ENCODE measurements at regions not wholly inside any gene's neighbourhood (a gene's known extent, or its start where the extent isn't known, plus 50 kb on each side); places are given as distances from the start of the nearest gene placed in this dataset.

DNA sequence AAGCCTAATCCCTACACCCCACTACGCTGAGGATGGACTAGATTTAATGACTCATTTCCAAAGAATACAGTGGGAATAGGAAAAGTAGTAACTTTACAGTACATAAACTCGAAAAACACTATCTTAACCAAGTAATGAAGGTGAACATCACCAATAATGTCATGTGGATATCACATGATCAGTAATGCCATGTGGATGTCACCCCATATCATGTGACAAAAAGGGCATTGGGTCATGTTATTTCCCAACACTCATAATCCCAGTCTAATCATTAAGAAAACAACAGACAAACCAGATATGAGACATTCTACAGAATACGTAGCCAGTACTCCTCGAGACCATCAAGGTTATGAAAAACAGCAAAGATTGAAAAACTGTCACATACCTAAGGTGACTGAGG is 667.3 kb upstream of the CRIM1 start:
- DNase-seq = no peak
- no peak for ATAC-seq
- Histone ChIP-seq H3K9me3 (no peaks in the 10 kb centered on the region), H3K4me1 (no peaks in the 10 kb centered on the region), H3K27me3 (no peaks in the 10 kb centered on the region), H3K27ac (no peak overlapping the region), H3K4me3 (no peak overlapping the region), H3K36me3 (no peaks in the 10 kb centered on the region)
- 41% methylated on average over 4 of the region's 4 CpGs for WGBS (ENCODE audit: insufficient coverage, low coverage, low lambda C conversion rate, missing lambda C conversion rate)
- TF ChIP-seq, protein P1, sequence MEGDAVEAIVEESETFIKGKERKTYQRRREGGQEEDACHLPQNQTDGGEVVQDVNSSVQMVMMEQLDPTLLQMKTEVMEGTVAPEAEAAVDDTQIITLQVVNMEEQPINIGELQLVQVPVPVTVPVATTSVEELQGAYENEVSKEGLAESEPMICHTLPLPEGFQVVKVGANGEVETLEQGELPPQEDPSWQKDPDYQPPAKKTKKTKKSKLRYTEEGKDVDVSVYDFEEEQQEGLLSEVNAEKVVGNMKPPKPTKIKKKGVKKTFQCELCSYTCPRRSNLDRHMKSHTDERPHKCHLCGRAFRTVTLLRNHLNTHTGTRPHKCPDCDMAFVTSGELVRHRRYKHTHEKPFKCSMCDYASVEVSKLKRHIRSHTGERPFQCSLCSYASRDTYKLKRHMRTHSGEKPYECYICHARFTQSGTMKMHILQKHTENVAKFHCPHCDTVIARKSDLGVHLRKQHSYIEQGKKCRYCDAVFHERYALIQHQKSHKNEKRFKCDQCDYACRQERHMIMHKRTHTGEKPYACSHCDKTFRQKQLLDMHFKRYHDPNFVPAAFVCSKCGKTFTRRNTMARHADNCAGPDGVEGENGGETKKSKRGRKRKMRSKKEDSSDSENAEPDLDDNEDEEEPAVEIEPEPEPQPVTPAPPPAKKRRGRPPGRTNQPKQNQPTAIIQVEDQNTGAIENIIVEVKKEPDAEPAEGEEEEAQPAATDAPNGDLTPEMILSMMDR (IDR thresholded peaks at IDR 0.05) = no peak
- no peak for TF ChIP-seq POLR2A (IDR thresholded peaks at IDR 0.05)
- intact Hi-C loops (cut with DNase I) = no loop called here

DNA sequence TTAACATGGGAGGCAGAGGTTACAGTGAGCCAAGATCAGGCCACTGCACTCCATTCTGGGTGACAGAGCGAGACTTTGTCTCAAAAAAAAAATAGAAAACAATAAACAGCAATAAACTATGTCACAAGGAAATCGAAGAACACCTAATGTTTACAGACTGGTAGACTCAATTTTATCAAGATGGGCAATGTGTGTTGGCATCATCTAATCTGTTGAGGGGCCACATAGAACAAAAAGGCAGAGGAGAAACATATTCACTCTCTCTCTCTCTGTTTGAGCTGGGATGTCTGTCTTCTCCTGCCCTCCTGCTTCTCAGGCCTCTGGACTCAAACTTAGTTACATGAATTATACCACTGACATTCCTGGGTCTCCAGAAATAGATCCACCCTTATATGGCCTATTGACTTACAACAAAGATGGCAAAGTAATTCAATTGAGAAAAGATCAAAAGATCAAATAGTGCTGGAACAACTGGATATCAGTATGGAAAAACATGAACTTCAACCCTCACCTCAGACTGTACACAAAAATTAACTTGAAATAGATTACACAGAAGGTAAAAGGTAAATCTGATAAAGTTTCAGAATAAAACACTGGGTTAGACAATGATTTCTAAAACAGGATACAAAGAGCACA is 703.8 kb upstream of the CRIM1 start:
- no peak for TF ChIP-seq POLR2A (IDR thresholded peaks at IDR 0.05)
- TF ChIP-seq, protein P1 (IDR thresholded peaks at IDR 0.05) = no peak
- intact Hi-C loops (cut with DNase I) = no loop called here
- no peak for DNase-seq
- ATAC-seq = peak; percentile 14 to 85 (median 58)
- H3K27me3 ChIP-seq = no peaks in the 10 kb centered on the region
- H3K4me1 ChIP-seq = peaks cover 0 to 4% (median 0%) of the 10 kb centered on the region in 4 donors
- no peak overlapping the region for H3K4me3 ChIP-seq
- H3K27ac ChIP-seq = peak overlapping the region in 1 of 3 donors; percentile 25
- H3K36me3 ChIP-seq = no peaks in the 10 kb centered on the region
- H3K9me3 ChIP-seq = no peaks in the 10 kb centered on the region
- 35% methylated on average over 2 of the region's 2 CpGs for WGBS (ENCODE audit: insufficient coverage, low coverage, low lambda C conversion rate, missing lambda C conversion rate)

DNA sequence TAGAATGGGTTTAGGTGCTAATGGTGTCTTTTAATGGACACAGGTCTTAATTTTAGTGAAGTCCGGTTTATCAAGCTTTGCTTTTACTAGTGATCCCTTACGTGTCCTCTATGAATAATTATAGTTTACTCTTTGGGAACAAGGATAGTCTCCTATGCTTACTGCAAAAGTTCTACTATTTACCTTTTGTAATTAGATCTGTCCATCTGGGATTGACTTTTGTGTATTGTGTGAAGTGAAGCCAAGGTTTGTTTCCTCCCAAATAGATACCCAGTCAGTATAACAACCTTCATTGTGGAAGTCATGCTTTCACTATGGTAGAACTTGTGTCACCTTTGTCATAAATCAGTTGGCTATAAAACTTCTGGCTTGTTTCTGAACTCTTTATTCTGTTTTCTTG is 740.9 kb upstream of the CRIM1 start:
- WGBS (ENCODE audit: insufficient coverage, low coverage, low lambda C conversion rate, missing lambda C conversion rate) = 54% methylated on average over 2 of the region's 2 CpGs
- H3K27me3 ChIP-seq = no peaks in the 10 kb centered on the region
- H3K4me3 ChIP-seq = no peak overlapping the region

GRCh38 chr2:35606394-35606793 is 749.2 kb upstream of the CRIM1 start:
- H3K27me3 ChIP-seq = no peaks in the 10 kb centered on the region
- no peak for TF ChIP-seq POLR2A (IDR thresholded peaks at IDR 0.05)
- TF ChIP-seq, protein P1 (IDR thresholded peaks at IDR 0.05) = no peak
- DNase-seq = no peak
- H3K4me3 ChIP-seq = no peak overlapping the region
- intact Hi-C loops (cut with DNase I) = no loop called here
- H3K27ac ChIP-seq = no peak overlapping the region
- no peaks in the 10 kb centered on the region for H3K36me3 ChIP-seq
- ATAC-seq = no peak
- no peaks in the 10 kb centered on the region for H3K4me1 ChIP-seq
- WGBS (ENCODE audit: insufficient coverage, low coverage, low lambda C conversion rate, missing lambda C conversion rate) = 34% methylated on average over 2 of the region's 2 CpGs
- H3K9me3 ChIP-seq = no peaks in the 10 kb centered on the region

More for the DNA sequence above, 740.9 kb upstream of the CRIM1 start:
- no peak overlapping the region for H3K27ac ChIP-seq
- intact Hi-C loops (cut with DNase I) = no loop called here
- TF ChIP-seq, protein P1 (IDR thresholded peaks at IDR 0.05) = no peak
- TF ChIP-seq POLR2A (IDR thresholded peaks at IDR 0.05) = no peak
- DNase-seq = no peak
- H3K36me3 ChIP-seq = no peaks in the 10 kb centered on the region
- no peak for ATAC-seq
- no peaks in the 10 kb centered on the region for H3K4me1 ChIP-seq
- H3K9me3 ChIP-seq = no peaks in the 10 kb centered on the region

All from right lobe of liver (tissue), 6 donors.